GM23338 (cell line): ENCODE measurements at regions not wholly inside any gene's neighbourhood (a gene's known extent, or its start where the extent isn't known, plus 50 kb on each side); places are given as distances from the start of the nearest gene placed in this dataset.

ENCODE experiments used
- ATAC-seq: fragments of 200-7000 bp; cut with Tn5 transposase; 3 replicates; pipeline ENCODE4 v1.9.1; 2020
- DNase-seq: peaks from one replicate; pipeline ENCODE4 v3.0.0-alpha.2; 2015; ENCODE audit warnings: low spot score
- H2AFZ ChIP-seq: fragments of 200-600 bp; sonication (generic); 2 replicates; pipeline ENCODE4 v1.8.0; 2016; ENCODE audit warnings: antibody characterized with exemption, mild to moderate bottlenecking, moderate library complexity
- H3F3A ChIP-seq: fragments of 200-600 bp; sonication (generic); replicated peaks from 2 replicates; pipeline ENCODE4 v1.8.0; 2017; ENCODE audit warnings: antibody characterized with exemption, mixed run types, low read depth
- H3K27ac ChIP-seq: fragments of 200-600 bp; sonication (generic); 2 replicates; pipeline ENCODE4 v1.6.1; 2016; ENCODE audit warnings: low read depth
- H3K27me3 ChIP-seq: fragments of 200-600 bp; sonication (generic); 2 replicates; pipeline ENCODE4 v1.8.0; 2016; ENCODE audit warnings: mild to moderate bottlenecking, mixed run types, moderate library complexity; ENCODE audit not compliant: insufficient read depth
- H3K36me3 ChIP-seq: fragments of 200-600 bp; sonication (generic); 2 replicates; pipeline ENCODE4 v1.8.0; 2016; ENCODE audit warnings: mild to moderate bottlenecking; ENCODE audit not compliant: insufficient read depth
- H3K4me1 ChIP-seq: fragments of 200-600 bp; sonication (generic); 2 replicates; pipeline ENCODE4 v1.8.0; 2016; ENCODE audit warnings: mild to moderate bottlenecking, moderate library complexity; ENCODE audit not compliant: insufficient read depth
- H3K4me2 ChIP-seq: fragments of 200-600 bp; sonication (generic); 2 replicates; pipeline ENCODE4 v1.7.1; 2017; ENCODE audit warnings: mixed run types
- H3K4me3 ChIP-seq: fragments of 200-600 bp; sonication (generic); 2 replicates; pipeline ENCODE4 v1.6.1; 2016; ENCODE audit warnings: mixed run types
- H3K79me2 ChIP-seq: fragments of 200-600 bp; sonication (generic); replicated peaks from 2 replicates; pipeline ENCODE4 v1.8.0; 2017; ENCODE audit warnings: mild to moderate bottlenecking; ENCODE audit not compliant: insufficient read depth
- H3K9me2 ChIP-seq: fragments of 200-600 bp; sonication (generic); 2 replicates; pipeline ENCODE4 v1.8.0; 2017; ENCODE audit not compliant: insufficient read depth
- H4K20me1 ChIP-seq: fragments of 200-600 bp; sonication (generic); replicated peaks from 2 replicates; pipeline ENCODE4 v1.8.0; 2017; ENCODE audit warnings: mild to moderate bottlenecking; ENCODE audit not compliant: insufficient read depth
- H3K27ac Mint-ChIP-seq: 2 replicates; pipeline ENCODE4 v1.8.0; 2020; ENCODE audit warnings: inconsistent platforms, mild to moderate bottlenecking, moderate library complexity, mixed read lengths
- H3K27me3 Mint-ChIP-seq: 3 replicates; pipeline ENCODE4 v1.8.0; 2022; ENCODE audit warnings: low read depth, mild to moderate bottlenecking, moderate library complexity, mixed read lengths, inconsistent platforms; ENCODE audit not compliant: insufficient read depth, poor library complexity
- H3K36me3 Mint-ChIP-seq: 3 replicates; pipeline ENCODE4 v1.8.0; 2021; ENCODE audit warnings: low read depth, mild to moderate bottlenecking, inconsistent platforms, moderate library complexity, mixed read lengths
- H3K4me1 Mint-ChIP-seq: 3 replicates; pipeline ENCODE4 v1.8.0; 2020; ENCODE audit warnings: mild to moderate bottlenecking, inconsistent platforms, mixed read lengths
- H3K4me3 Mint-ChIP-seq: 3 replicates; pipeline ENCODE4 v1.8.0; 2021; ENCODE audit warnings: moderate library complexity, mild to moderate bottlenecking, inconsistent platforms, mixed read lengths
- H3K9me3 Mint-ChIP-seq: 3 replicates; pipeline ENCODE4 v1.8.0; 2020; ENCODE audit warnings: moderate library complexity, mild to moderate bottlenecking, inconsistent platforms, mixed read lengths
- CREB1 ChIP-seq: fragments of 250-450 bp; sonication (Bioruptor Pico); IDR thresholded peaks from 2 replicates; pipeline ENCODE4 v1.5.0; 2020; ENCODE audit warnings: low read depth, mild to moderate bottlenecking, moderate library complexity
- EZH2 ChIP-seq: fragments of 200-600 bp; sonication (generic); IDR thresholded peaks from one replicate; pipeline ENCODE4 v1.8.0; 2017; ENCODE audit warnings: antibody characterized with exemption, mild to moderate bottlenecking, low read depth; ENCODE audit not compliant: unreplicated experiment
- EZH2phosphoT487 ChIP-seq: fragments of 200-600 bp; sonication (generic); IDR thresholded peaks from one replicate; pipeline ENCODE4 v1.8.1; 2018; ENCODE audit warnings: antibody characterized with exemption; ENCODE audit not compliant: unreplicated experiment
- JUNB ChIP-seq: IDR thresholded peaks from one replicate; pipeline ENCODE4 v1.6.1; 2016; ENCODE audit warnings: antibody characterized with exemption; ENCODE audit not compliant: unreplicated experiment
- NANOG ChIP-seq: IDR thresholded peaks from 2 replicates; pipeline ENCODE4 v1.6.1; 2016; ENCODE audit warnings: antibody characterized with exemption, borderline replicate concordance
- POLR2AphosphoS5 ChIP-seq: IDR thresholded peaks from 2 replicates; pipeline ENCODE4 v1.6.1; 2016; ENCODE audit warnings: antibody characterized with exemption, low read depth
- ZNF114 ChIP-seq: fragments of 250-450 bp; sonication (Bioruptor Pico); IDR thresholded peaks from 2 replicates; pipeline ENCODE4 v1.5.0; 2020; ENCODE audit warnings: mild to moderate bottlenecking, moderate library complexity
- ZNF331 ChIP-seq: fragments of 250-450 bp; sonication (Bioruptor Pico); IDR thresholded peaks from 2 replicates; pipeline ENCODE4 v1.5.0; 2020; ENCODE audit warnings: low read depth, mild to moderate bottlenecking, moderate library complexity
- TF ChIP-seq, protein P1 (sequence below), 2 experiments: fragments of 200-600 bp in 1 of 2; sonication (generic) in 1 of 2; conservative IDR thresholded peaks; 2 replicates each; pipeline versions ENCODE4 v1.5.1 to v1.6.1; 2016 to 2017; ENCODE audit warnings: antibody characterized with exemption in 2 of 2, low read depth in 2 of 2, mild to moderate bottlenecking in 2 of 2, moderate library complexity in 1 of 2
- TF ChIP-seq, protein P2 (sequence below): fragments of 250-450 bp; sonication (Bioruptor Pico); IDR thresholded peaks from 2 replicates; pipeline ENCODE4 v1.5.0; 2020; ENCODE audit warnings: mild to moderate bottlenecking, moderate library complexity
- TF ChIP-seq, protein P3 (sequence below): IDR thresholded peaks from one replicate; pipeline ENCODE4 v1.6.1; 2018; ENCODE audit warnings: antibody characterized with exemption; ENCODE audit not compliant: unreplicated experiment
- TF ChIP-seq, protein P4 (sequence below): IDR thresholded peaks from 2 replicates; pipeline ENCODE4 v1.6.1; 2016; ENCODE audit warnings: antibody characterized with exemption

DNA sequence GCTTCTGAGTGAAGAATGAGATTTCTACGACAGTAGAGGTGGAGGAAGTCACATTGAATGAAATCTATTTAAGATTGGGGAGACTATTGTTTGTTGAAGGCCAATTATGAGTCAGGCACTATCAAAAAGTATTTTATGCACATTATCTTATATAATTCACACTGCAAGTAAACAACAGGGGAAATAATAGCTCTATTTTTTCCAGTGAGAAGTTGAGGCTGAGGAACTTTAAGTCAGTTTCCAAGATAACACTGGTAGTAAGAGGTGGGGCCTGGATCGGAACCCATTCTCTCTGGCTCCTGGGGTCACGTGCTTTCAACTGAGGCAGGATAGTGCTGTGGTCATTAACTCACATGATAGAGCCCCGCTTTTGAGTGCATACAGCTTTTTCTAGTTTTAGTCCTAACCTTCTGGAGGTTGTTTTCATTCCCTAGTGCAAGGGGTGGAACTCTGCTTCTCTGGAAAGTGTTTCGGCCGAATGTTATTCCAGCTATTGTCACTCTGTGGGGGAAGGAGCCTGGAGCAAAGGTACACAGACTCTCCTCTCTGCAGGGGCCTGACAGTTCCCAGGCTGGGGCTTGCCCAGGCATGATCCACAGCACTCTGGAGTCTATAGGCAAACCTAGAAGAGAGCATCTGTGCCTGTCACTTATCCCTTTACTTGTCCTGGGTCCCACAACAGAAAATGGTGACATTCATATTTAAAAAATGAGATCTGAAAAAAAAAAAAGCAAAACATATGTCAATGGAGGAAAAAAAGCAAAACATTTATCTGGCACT lies 352.4 kb upstream of the ACTBL2 start (continued):
- TF ChIP-seq, protein P1, sequence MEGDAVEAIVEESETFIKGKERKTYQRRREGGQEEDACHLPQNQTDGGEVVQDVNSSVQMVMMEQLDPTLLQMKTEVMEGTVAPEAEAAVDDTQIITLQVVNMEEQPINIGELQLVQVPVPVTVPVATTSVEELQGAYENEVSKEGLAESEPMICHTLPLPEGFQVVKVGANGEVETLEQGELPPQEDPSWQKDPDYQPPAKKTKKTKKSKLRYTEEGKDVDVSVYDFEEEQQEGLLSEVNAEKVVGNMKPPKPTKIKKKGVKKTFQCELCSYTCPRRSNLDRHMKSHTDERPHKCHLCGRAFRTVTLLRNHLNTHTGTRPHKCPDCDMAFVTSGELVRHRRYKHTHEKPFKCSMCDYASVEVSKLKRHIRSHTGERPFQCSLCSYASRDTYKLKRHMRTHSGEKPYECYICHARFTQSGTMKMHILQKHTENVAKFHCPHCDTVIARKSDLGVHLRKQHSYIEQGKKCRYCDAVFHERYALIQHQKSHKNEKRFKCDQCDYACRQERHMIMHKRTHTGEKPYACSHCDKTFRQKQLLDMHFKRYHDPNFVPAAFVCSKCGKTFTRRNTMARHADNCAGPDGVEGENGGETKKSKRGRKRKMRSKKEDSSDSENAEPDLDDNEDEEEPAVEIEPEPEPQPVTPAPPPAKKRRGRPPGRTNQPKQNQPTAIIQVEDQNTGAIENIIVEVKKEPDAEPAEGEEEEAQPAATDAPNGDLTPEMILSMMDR (conservative IDR thresholded peaks at IDR 0.05; ENCODE audit: low read depth in 2 of 2), result no peak
- TF ChIP-seq JUNB, result no peak

DNA sequence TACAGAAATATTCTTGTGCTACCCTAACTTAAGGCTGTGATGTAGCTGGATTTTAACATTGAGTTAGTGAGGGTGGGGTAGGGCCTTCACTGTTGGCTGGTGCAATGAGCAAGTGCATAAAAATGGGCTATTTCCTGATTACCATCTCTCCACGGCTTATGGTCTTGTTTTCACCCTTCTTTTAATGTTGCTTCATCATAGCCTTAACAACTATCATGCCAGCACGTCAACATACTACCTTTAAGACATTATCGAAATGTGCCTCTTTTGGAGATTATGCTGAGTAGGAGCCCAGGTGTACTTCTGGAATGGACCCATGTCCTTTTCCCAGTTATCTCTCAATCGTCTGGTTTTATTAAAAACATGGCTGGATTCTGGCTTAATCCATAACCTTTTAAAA lies 350.9 kb upstream of the ACTBL2 start:
- H3K4me3 ChIP-seq, result no peak overlapping the region
- H2AFZ ChIP-seq, result no peak overlapping the region
- H3K4me2 ChIP-seq, result no peak overlapping the region
- no peak for DNase-seq
- Mint-ChIP-seq H3K9me3 (peaks cover 12% of the 10 kb centered on the region; the same call in 2 of the 3 replicates), H3K4me1 (peaks cover 12% of the 10 kb centered on the region), H3K36me3 (peaks cover 10% of the 10 kb centered on the region; the same call in 2 of the 3 replicates), H3K27ac (no peak overlapping the region), H3K27me3 (peaks cover 4% of the 10 kb centered on the region), H3K4me3 (no peak overlapping the region)
- no peaks in the 10 kb centered on the region for H3F3A ChIP-seq
- H3K27me3 ChIP-seq, result no peaks in the 10 kb centered on the region
- no peak overlapping the region for H3K27ac ChIP-seq
- peaks cover 3% of the 10 kb centered on the region for H3K4me1 ChIP-seq
- no peaks in the 10 kb centered on the region for H3K79me2 ChIP-seq
- H3K9me2 ChIP-seq, result no peaks in the 10 kb centered on the region; the same call in 1 of the 2 replicates
- no peak for ATAC-seq
- H3K36me3 ChIP-seq, result no peaks in the 10 kb centered on the region
- no peaks in the 10 kb centered on the region for H4K20me1 ChIP-seq
- TF ChIP-seq EZH2 (no peak), ZNF114 (no peak), EZH2phosphoT487 (no peak), CREB1 (CRISPR knock-in tag) (no peak), ZNF331 (no peak), POLR2AphosphoS5 (no peak), JUNB (no peak), NANOG (no peak)
- TF ChIP-seq, protein P2, sequence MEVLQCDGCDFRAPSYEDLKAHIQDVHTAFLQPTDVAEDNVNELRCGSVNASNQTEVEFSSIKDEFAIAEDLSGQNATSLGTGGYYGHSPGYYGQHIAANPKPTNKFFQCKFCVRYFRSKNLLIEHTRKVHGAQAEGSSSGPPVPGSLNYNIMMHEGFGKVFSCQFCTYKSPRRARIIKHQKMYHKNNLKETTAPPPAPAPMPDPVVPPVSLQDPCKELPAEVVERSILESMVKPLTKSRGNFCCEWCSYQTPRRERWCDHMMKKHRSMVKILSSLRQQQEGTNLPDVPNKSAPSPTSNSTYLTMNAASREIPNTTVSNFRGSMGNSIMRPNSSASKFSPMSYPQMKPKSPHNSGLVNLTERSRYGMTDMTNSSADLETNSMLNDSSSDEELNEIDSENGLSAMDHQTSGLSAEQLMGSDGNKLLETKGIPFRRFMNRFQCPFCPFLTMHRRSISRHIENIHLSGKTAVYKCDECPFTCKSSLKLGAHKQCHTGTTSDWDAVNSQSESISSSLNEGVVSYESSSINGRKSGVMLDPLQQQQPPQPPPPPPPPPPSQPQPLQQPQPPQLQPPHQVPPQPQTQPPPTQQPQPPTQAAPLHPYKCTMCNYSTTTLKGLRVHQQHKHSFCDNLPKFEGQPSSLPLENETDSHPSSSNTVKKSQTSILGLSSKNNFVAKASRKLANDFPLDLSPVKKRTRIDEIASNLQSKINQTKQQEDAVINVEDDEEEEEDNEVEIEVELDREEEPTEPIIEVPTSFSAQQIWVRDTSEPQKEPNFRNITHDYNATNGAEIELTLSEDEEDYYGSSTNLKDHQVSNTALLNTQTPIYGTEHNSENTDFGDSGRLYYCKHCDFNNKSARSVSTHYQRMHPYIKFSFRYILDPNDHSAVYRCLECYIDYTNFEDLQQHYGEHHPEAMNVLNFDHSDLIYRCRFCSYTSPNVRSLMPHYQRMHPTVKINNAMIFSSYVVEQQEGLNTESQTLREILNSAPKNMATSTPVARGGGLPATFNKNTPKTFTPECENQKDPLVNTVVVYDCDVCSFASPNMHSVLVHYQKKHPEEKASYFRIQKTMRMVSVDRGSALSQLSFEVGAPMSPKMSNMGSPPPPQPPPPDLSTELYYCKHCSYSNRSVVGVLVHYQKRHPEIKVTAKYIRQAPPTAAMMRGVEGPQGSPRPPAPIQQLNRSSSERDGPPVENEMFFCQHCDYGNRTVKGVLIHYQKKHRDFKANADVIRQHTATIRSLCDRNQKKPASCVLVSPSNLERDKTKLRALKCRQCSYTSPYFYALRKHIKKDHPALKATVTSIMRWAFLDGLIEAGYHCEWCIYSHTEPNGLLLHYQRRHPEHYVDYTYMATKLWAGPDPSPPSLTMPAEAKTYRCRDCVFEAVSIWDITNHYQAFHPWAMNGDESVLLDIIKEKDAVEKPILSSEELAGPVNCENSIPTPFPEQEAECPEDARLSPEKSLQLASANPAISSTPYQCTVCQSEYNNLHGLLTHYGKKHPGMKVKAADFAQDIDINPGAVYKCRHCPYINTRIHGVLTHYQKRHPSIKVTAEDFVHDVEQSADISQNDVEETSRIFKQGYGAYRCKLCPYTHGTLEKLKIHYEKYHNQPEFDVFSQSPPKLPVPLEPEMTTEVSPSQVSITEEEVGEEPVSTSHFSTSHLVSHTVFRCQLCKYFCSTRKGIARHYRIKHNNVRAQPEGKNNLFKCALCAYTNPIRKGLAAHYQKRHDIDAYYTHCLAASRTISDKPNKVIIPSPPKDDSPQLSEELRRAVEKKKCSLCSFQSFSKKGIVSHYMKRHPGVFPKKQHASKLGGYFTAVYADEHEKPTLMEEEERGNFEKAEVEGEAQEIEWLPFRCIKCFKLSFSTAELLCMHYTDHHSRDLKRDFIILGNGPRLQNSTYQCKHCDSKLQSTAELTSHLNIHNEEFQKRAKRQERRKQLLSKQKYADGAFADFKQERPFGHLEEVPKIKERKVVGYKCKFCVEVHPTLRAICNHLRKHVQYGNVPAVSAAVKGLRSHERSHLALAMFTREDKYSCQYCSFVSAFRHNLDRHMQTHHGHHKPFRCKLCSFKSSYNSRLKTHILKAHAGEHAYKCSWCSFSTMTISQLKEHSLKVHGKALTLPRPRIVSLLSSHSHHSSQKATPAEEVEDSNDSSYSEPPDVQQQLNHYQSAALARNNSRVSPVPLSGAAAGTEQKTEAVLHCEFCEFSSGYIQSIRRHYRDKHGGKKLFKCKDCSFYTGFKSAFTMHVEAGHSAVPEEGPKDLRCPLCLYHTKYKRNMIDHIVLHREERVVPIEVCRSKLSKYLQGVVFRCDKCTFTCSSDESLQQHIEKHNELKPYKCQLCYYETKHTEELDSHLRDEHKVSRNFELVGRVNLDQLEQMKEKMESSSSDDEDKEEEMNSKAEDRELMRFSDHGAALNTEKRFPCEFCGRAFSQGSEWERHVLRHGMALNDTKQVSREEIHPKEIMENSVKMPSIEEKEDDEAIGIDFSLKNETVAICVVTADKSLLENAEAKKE (CRISPR knock-in tag), result no peak
- TF ChIP-seq, protein P3, sequence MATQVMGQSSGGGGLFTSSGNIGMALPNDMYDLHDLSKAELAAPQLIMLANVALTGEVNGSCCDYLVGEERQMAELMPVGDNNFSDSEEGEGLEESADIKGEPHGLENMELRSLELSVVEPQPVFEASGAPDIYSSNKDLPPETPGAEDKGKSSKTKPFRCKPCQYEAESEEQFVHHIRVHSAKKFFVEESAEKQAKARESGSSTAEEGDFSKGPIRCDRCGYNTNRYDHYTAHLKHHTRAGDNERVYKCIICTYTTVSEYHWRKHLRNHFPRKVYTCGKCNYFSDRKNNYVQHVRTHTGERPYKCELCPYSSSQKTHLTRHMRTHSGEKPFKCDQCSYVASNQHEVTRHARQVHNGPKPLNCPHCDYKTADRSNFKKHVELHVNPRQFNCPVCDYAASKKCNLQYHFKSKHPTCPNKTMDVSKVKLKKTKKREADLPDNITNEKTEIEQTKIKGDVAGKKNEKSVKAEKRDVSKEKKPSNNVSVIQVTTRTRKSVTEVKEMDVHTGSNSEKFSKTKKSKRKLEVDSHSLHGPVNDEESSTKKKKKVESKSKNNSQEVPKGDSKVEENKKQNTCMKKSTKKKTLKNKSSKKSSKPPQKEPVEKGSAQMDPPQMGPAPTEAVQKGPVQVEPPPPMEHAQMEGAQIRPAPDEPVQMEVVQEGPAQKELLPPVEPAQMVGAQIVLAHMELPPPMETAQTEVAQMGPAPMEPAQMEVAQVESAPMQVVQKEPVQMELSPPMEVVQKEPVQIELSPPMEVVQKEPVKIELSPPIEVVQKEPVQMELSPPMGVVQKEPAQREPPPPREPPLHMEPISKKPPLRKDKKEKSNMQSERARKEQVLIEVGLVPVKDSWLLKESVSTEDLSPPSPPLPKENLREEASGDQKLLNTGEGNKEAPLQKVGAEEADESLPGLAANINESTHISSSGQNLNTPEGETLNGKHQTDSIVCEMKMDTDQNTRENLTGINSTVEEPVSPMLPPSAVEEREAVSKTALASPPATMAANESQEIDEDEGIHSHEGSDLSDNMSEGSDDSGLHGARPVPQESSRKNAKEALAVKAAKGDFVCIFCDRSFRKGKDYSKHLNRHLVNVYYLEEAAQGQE, result no peak
- TF ChIP-seq, protein P4, sequence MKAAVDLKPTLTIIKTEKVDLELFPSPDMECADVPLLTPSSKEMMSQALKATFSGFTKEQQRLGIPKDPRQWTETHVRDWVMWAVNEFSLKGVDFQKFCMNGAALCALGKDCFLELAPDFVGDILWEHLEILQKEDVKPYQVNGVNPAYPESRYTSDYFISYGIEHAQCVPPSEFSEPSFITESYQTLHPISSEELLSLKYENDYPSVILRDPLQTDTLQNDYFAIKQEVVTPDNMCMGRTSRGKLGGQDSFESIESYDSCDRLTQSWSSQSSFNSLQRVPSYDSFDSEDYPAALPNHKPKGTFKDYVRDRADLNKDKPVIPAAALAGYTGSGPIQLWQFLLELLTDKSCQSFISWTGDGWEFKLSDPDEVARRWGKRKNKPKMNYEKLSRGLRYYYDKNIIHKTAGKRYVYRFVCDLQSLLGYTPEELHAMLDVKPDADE, result no peak
